C1 segment of cervical spinal cord (tissue), 14 donors: ENCODE measurements at regions not wholly inside any gene's neighbourhood (a gene's known extent, or its start where the extent isn't known, plus 50 kb on each side); places are given as distances from the start of the nearest gene placed in this dataset.
A peak's percentile ranks its signal among the peaks of the same experiment; 100 is the strongest.

Experiments used
- DNase-seq, 14 donors: peaks; one replicate each; lab custom pipeline; 2025; lab: John Stamatoyannopoulos, UW

DNA sequence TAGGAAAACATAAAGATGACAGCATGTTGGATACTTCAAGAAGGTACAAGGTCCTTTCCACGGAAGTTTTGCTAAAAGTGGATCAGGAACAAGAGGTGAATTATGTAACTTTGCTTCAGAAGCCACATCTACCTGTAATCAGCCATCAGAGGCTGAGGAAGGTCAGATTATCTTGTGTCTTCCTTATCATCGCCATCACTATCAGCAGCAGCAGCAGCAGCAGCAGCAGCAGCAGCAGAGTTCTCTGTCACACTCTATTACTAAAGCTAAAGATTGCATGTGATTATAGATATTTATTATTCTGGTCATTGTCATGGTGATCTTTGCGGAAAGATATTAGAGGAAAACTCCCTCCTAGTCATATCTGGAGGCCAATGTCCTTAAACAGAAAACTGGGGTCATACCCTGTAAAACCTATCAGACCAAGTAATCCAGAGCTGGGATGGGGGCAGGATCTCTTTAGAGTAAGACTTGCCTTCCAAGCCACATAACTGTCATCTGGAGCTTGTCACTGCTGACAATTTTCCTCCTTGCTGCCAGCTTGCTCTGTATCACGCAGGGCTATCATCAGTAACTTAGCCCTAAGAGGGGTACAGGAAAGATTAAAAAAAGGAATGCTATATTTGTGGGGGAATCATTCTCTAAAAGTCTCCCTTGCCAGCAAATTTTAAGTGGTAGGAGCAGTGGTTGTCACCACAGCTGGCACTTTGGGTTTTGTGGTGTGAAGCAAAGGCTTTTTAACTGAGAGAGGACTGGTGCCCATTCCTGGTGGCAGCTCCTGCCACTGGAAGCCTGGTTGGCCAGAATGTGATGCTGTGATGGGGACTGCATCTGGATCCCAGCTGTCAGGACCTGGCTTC is 130.9 kb upstream of the RASGRP1 start:
- no peak for DNase-seq

DNA sequence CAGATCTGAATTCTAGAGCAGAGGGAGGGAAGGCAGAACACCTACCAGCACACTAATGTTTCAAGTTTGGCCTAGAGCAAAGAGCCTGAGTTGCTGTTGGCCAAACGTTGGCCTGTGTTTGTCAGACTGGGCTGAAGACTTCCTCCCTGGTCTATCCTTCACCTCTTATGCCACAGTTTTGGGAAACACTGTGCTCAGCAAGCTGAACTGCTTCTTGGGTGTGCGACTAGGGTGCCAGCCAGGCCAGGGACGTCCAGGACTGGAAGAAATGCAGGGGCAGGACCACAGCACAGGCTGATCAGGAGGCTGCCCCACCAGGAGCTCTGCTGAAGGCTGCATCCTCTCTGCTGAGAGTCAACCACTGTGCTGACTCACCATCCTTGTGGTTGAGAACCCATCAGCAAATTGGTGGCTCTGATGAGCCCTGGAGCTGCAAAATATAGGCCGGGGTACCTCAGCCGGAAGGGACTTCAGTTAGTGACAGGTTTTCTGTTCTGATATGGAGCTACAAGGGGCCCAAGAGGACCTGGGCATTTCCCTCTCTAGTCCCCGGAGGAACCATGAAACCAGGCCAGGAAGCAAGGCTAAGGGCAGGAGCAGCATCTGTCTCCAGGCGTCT is 131.6 kb upstream of the RASGRP1 start:
- DNase-seq, result no peak

- no peak for DNase-seq
These were observed 132.3 kb upstream of the RASGRP1 start for GRCh38 chr15:38696790-38697495.

DNA sequence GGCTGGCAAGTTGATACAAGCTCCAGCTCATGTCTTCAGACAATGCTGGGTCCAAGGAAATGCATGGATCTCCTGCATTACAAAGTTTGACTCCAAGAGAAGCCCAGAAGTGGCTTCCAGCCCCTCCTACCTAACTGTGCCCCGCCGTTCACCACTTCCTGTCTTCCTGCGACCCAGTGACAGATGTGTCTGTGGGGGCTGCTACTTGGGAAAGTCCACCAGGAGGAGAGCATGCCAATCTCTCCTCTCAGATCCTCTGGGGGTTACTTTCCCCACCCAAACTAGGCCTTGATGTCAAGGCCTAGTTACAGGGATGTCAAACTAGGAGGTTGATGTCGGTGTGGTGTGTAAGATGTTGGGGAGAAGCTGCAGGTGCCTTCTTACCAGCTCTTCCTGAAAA is 133.6 kb upstream of the RASGRP1 start:
- no peak for DNase-seq

DNA sequence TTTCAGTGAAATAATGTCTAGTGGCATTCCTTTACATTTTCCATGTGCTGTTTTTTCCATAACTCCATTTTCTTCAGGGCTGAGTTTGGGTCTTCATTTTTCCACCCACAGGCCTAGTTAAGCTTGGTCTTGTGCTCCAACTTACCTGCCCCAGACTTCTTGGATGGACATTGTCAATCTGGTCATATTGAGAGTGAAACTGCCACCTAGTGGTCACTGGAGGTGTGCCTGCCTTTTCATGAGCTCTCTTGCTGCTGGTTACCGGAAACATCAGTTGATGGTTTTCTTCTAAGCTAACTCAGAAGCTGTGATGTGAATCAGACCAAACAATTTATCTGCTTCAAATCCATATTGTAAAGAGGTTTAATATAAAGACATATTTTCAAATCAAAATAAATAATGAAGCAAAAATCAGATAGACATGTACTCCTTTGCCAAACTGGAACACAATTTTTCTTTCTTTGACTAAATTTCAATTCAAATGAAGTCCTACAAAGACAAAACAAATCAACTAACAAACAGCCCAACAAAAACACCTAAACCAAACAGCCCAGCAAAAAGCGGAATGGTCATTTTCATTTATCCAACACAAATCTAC is 135.1 kb upstream of the RASGRP1 start:
- peak in 5 of 14 donors; percentile 1 to 34 (median 7) for DNase-seq

DNA sequence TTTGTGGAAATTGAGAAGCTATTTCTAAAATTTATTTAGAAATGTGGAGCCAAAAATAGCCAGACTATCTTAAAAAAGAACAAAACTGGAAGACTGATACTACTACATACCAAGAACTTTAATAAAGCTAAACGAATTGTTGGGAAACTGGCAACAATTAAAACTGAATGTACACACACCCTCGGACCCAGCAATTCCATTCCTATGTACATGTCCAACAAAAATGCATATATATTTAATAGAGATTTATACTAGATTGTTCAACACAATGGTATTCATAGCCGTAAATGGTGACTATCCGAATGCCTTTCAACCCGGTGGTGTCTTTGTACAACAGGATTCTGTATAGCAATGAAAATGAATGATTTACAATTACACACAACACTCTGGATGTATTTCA is 136.5 kb upstream of the RASGRP1 start:
- no peak for DNase-seq

DNA sequence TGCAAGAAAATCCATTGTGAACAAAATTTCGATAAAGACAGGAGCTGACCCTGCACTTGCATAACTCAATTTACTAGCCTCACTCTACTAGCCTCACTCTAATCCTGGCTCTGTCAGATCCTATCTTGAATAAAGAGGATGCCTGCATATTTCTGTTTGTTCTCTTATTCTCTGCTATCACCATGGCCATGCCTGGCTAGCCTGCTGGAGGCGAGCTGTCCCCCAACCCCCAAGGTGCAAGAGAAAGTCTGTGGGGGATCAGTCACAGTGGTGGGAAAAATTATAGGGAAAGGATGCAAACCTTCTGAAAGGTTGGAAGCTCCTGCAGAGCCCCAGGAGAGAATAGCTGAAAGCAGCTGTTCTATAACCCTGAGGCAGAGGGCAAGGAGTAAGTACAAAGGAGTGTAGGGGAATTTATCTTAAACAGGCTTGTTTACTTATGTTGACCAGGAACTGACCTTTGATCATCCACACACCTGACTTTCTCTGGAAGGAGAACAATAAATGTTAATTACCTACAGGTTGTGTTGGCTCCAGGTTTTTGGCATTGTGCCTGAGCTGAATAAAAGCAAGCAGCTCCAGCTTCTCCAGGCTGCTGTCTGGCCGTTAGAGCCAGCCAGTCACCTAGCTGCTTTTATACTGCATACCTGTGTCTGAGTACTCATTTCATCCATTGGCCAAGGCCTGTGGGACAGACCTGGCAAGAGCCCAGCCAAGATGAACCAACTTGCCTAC is 137.7 kb upstream of the RASGRP1 start:
- DNase-seq, result peak in 1 of 14 donors; percentile 3

- DNase-seq, result no peak
These were observed 141.0 kb upstream of the RASGRP1 start for GRCh38 chr15:38705436-38706219.

DNA sequence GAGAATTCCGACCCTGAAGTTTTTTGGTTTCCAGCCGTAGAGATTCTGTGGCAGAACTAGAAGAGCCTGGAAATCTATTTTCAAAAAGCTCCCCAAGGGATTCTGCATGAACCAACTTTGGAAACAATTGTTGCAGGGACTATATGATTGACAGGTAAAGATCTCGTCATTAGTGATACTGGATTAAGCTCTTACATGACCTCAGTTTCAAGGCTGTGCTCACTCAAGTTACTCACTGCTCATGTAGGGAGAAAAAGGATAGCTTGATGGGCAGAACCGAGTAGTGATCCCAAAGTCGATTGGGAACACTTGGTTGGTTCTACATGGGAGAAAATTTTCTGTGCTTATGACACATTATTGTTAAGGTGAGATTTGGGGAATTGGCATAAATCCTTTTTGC is 142.3 kb upstream of the RASGRP1 start:
- DNase-seq, result no peak

DNA sequence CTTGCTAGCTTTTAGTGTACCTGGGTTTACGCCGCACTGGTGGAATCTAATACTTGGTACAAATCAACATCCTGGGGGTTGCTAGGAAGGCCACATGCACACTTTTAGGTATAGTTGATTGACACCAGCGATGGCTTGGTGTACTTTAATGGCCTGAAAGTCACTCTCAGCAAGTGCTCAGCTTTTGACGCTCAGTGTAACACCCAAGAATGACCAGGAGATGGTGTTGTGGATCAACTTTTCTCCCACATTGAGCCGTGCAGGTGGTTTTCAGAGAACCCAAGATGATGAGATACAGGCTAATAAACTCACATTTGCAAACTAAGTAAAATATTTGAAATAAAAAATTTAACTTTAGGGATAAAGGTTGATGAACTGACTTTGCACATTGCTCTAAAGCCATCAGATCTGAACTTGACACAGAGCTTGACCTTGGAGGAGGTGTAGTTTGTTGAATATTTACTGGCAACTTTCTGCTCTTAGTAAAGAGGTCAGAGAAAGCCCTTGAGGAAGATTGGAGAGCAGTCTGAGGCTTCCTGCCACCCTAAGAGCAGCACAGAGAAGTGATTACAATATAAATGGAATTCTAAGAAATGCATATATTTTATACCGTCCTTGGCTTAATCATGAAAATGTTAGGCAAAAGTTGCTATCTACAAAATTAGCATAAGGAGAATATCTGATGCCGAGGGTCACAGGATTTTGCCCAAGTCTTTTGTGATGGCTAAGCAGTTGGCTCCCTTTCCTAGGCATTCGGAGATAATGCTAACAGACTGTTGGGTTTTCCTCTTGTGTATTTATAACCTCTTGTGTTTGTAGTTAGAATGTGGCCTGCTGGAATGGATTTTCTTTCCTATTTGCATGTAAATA is 143.4 kb upstream of the RASGRP1 start:
- peak in 3 of 14 donors; percentile 4 to 12 (median 4) for DNase-seq

GRCh38 chr15:38708672-38709180 is 144.1 kb upstream of the RASGRP1 start:
- no peak for DNase-seq

DNA sequence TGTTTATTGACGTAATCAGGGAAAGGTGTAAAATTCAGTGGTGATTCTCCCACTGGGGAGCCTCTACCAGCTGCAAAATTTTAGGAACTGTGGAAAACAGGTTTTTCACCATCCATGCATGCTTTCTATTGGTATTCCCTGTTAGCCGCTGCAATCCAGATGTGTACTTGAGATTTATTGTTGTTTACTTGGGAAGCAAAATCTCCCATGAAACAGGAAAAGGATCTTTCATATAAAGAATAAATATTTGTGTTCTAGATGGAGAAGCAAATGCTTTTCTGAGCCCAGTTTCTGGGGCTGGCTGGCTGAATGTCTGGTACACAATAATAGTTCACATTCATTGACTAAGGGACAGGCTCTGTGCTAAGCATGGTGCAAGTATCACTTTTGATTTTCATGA is 144.6 kb upstream of the RASGRP1 start:
- no peak for DNase-seq

- DNase-seq, result no peak
These were observed 149.9 kb upstream of the RASGRP1 start for GRCh38 chr15:38714309-38715072.

GRCh38 chr15:38720893-38721567 is 156.4 kb upstream of the RASGRP1 start:
- no peak for DNase-seq

- no peak for DNase-seq
These were observed 156.9 kb upstream of the RASGRP1 start for GRCh38 chr15:38721568-38721945.

DNA sequence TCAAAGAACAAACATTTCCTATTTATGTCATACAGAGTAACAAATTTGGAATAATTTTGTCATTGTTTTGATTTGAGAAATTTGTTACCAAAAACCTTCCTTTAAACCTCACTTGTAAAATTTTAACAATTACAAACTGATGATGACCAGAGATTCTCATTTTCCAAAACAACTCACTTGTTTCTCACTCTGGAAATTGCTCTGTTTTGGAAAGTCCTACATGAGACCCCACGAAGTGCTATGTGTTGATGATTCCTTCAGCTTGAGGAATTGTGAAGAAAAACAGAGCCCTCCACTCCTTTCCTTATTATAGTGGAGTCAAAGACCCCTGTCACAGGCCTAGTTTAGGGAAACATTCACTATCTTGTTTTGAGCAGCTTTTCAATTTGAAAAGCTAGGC is 157.6 kb upstream of the RASGRP1 start:
- DNase-seq, result no peak

- no peak for DNase-seq
These were observed 160.2 kb upstream of the RASGRP1 start for GRCh38 chr15:38724827-38725226.

GRCh38 chr15:38726187-38726586 is 161.6 kb upstream of the RASGRP1 start:
- no peak for DNase-seq
